Ovary (tissue), 7 donors: ENCODE measurements at regions not wholly inside any gene's neighbourhood (a gene's known extent, or its start where the extent isn't known, plus 50 kb on each side); places are given as distances from the start of the nearest gene placed in this dataset.

Experiments used
- DNase-seq, 5 donors: peaks; one replicate each; pipeline ENCODE4 v3.0.0-alpha.2; 2019 to 2020
- H3K27ac ChIP-seq, 2 donors: fragments of 200-600 bp; one replicate each; pipeline versions ENCODE4 v1.5.1 to v1.8.0; 2019 to 2022
- H3K27me3 ChIP-seq: fragments of 200-600 bp; one replicate; pipeline ENCODE4 v1.8.0; 2022
- H3K36me3 ChIP-seq: fragments of 200-600 bp; sonication (generic); one replicate; pipeline ENCODE4 v1.5.1; 2019
- H3K4me1 ChIP-seq: one replicate; pipeline ENCODE4 v1.8.1; 2013; ENCODE audit warnings: mild to moderate bottlenecking, moderate library complexity; ENCODE audit not compliant: insufficient read depth
- H3K4me3 ChIP-seq: fragments of 200-600 bp; sonication (generic); one replicate; pipeline ENCODE4 v1.5.1; 2017
- H3K9me3 ChIP-seq, 2 donors: fragments of 200-600 bp in 1 of 2; sonication (generic) in 1 of 2; one replicate each; pipeline versions ENCODE4 v1.5.1 to v1.8.1; 2013 to 2019; ENCODE audit warnings: mild to moderate bottlenecking in 1 of 2, moderate library complexity in 1 of 2
- EP300 ChIP-seq: sonication (generic); formaldehyde crosslinking; IDR thresholded peaks from one replicate; pipeline ENCODE4 v1.6.1; 2017; ENCODE audit warnings: antibody characterized with exemption
- POLR2A ChIP-seq: fragments of 450-650 bp; IDR thresholded peaks from one replicate; pipeline ENCODE4 v1.6.1; 2017; ENCODE audit warnings: antibody characterized with exemption, mild to moderate bottlenecking, moderate library complexity
- WGBS, 3 donors: extraction: QIAGEN DNeasy Blood & Tissue Kit in 1 of 3; methylation state at CpG; one replicate each; pipeline versions ENCODE4 v1.1.5 to v1.1.7; 2013 to 2017; 5-methylcytosine and 5-hydroxymethylcytosine counted together
- intact Hi-C, 4 donors: fragments of 100-400 bp; cut with DNase I; formaldehyde crosslinking; loops; one replicate each; pipeline versions ENCODE4 v1.11.0 to v1.15.1; 2022 to 2023
- TF ChIP-seq, protein P1 (sequence below), 3 donors: fragments of 450-650 bp in 2 of 3; fragments of 200-600 bp in 1 of 3; IDR thresholded peaks; one replicate each; pipeline versions ENCODE4 v1.5.1 to v1.8.0; 2016 to 2022; ENCODE audit warnings: antibody characterized with exemption in 3 of 3, mild to moderate bottlenecking in 1 of 3
- donor health status: DM: no; HTN: no; CAD: no; lungs with moderate emphysema.
- donor health status: DM: no; HTN: no; CAD: no.
- donor health status: Bipolar disorder and iron deficiency.
- donor health status: DM: no; HTN: no; CAD: no.
- donor health status: DM: yes; HTN: yes; CAD: no.

GRCh38 chr6:103396768-103397167 lies 1463.0 kb downstream of the HACE1 start:
- WGBS, 3 donors = 92 to 95% (median 95%) methylated on average over 2 of the region's 2 CpGs
- TF ChIP-seq EP300 (no peak), POLR2A (no peak)
- TF ChIP-seq, protein P1, sequence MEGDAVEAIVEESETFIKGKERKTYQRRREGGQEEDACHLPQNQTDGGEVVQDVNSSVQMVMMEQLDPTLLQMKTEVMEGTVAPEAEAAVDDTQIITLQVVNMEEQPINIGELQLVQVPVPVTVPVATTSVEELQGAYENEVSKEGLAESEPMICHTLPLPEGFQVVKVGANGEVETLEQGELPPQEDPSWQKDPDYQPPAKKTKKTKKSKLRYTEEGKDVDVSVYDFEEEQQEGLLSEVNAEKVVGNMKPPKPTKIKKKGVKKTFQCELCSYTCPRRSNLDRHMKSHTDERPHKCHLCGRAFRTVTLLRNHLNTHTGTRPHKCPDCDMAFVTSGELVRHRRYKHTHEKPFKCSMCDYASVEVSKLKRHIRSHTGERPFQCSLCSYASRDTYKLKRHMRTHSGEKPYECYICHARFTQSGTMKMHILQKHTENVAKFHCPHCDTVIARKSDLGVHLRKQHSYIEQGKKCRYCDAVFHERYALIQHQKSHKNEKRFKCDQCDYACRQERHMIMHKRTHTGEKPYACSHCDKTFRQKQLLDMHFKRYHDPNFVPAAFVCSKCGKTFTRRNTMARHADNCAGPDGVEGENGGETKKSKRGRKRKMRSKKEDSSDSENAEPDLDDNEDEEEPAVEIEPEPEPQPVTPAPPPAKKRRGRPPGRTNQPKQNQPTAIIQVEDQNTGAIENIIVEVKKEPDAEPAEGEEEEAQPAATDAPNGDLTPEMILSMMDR (IDR thresholded peaks at IDR 0.05) = no peak
- Histone ChIP-seq H3K4me3 (no peak overlapping the region), H3K36me3 (no peaks in the 10 kb centered on the region), H3K4me1 (no peaks in the 10 kb centered on the region), H3K27ac (no peak overlapping the region), H3K27me3 (no peaks in the 10 kb centered on the region), H3K9me3 (no peaks in the 10 kb centered on the region)
- intact Hi-C loops = no loop called here
- no peak for DNase-seq

- no peak overlapping the region for H3K4me3 ChIP-seq
- no peak for TF ChIP-seq EP300
- TF ChIP-seq POLR2A = no peak
- TF ChIP-seq, protein P1 (IDR thresholded peaks at IDR 0.05) = no peak
- no peaks in the 10 kb centered on the region for H3K36me3 ChIP-seq
- no peaks in the 10 kb centered on the region for H3K9me3 ChIP-seq
- H3K27me3 ChIP-seq = no peaks in the 10 kb centered on the region
- no peak for DNase-seq
- intact Hi-C loops = no loop called here
- no peaks in the 10 kb centered on the region for H3K4me1 ChIP-seq
- H3K27ac ChIP-seq = no peak overlapping the region
- 66 to 79% (median 71%) methylated on average over 2 of the region's 2 CpGs for WGBS, 3 donors
Measured at GRCh38 chr6:103379272-103379671, 1480.4 kb downstream of the HACE1 start.

- H3K27me3 ChIP-seq = no peaks in the 10 kb centered on the region
- H3K4me1 ChIP-seq = no peaks in the 10 kb centered on the region
- intact Hi-C loops = no loop called here
- H3K4me3 ChIP-seq = no peak overlapping the region
- no peak for DNase-seq
- no peaks in the 10 kb centered on the region for H3K9me3 ChIP-seq
- no peaks in the 10 kb centered on the region for H3K36me3 ChIP-seq
- TF ChIP-seq, protein P1 (IDR thresholded peaks at IDR 0.05) = no peak
- TF ChIP-seq POLR2A (no peak), EP300 (no peak)
- no peak overlapping the region for H3K27ac ChIP-seq
Measured at GRCh38 chr6:103367212-103367611, 1492.5 kb downstream of the HACE1 start.

GRCh38 chr6:103356531-103356930 lies 1503.2 kb downstream of the HACE1 start:
- intact Hi-C loops = no loop called here
- 3 to 21% (median 8%) methylated on average over 1 of the region's 1 CpG for WGBS, 3 donors
- Histone ChIP-seq H3K27ac (no peak overlapping the region), H3K27me3 (no peaks in the 10 kb centered on the region), H3K4me1 (no peaks in the 10 kb centered on the region), H3K36me3 (no peaks in the 10 kb centered on the region), H3K4me3 (no peak overlapping the region), H3K9me3 (no peaks in the 10 kb centered on the region)
- TF ChIP-seq, protein P1 (IDR thresholded peaks at IDR 0.05) = no peak
- no peak for TF ChIP-seq EP300
- TF ChIP-seq POLR2A = no peak
- no peak for DNase-seq
